ENCODE measurements at regions not wholly inside any gene's neighbourhood (a gene's known extent, or its start where the extent isn't known, plus 50 kb on each side); places are given as distances from the start of the nearest gene placed in this dataset.

DNA sequence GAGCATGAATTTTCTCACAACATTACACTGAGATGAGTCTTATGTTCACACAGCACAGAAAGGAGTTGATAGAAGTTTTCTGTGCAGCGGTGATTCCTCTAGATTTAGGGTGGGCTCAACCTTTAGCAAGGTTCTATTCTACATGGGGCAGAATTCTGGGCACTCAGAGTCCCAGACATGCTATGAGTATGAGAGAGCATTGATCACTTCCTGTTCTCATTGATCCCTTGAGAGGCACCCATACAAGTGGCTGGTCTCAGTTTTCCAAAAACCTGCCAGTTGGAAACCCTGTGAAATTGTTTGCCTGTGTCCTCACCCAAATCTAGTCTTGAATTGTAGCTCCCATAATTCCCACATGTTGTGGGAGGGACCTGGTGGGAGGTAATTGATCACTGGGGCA lies 112.5 kb upstream of the NR2F2 start:
- H3K4me3 ChIP-seq (ENCODE audit: low read depth, low read length), result no peak overlapping the region
- TF ChIP-seq, protein P1, sequence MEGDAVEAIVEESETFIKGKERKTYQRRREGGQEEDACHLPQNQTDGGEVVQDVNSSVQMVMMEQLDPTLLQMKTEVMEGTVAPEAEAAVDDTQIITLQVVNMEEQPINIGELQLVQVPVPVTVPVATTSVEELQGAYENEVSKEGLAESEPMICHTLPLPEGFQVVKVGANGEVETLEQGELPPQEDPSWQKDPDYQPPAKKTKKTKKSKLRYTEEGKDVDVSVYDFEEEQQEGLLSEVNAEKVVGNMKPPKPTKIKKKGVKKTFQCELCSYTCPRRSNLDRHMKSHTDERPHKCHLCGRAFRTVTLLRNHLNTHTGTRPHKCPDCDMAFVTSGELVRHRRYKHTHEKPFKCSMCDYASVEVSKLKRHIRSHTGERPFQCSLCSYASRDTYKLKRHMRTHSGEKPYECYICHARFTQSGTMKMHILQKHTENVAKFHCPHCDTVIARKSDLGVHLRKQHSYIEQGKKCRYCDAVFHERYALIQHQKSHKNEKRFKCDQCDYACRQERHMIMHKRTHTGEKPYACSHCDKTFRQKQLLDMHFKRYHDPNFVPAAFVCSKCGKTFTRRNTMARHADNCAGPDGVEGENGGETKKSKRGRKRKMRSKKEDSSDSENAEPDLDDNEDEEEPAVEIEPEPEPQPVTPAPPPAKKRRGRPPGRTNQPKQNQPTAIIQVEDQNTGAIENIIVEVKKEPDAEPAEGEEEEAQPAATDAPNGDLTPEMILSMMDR (IDR thresholded peaks at IDR 0.05; ENCODE audit: low read depth, low read length), result no peak

DNA sequence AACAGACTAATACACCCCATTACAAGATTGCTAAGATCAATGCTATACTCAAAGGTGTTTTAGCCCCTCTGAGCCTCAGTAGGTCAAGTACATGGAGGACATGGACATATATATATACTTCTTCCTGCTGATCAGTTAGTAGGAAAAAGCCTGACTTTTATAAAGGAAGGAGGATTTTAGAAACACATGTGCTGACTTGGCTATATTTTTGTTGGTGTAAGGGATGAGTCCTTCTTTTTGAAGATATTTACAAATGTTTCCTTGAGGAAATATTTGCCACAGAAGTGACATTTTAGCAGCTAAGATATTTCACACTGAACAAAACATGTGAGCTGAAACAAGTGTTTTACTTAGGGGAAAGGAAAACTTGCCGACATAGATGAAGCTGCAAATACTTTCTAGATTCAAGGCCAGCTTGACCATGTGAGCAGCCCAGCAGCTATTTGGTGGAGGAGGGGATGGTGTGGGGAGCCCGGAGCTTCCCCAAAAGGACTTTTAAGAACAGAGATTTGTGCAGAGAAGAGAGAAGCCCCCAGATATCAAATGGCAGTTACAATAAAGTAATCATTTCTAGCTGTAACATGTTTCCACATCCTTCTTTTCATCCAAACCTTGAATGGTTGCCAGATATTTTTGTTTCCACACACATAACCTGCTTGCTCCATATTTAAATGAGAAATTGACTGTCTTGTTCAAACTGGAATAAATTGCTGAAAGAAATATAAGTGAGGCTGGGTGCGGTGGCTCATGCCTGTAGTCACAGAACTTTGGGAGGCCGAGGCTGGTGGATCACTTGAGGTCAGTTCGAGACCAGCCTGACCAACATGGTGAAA lies 111.7 kb upstream of the NR2F2 start:
- no peak overlapping the region for H3K4me3 ChIP-seq (ENCODE audit: low read depth, low read length)
- TF ChIP-seq, protein P1 (IDR thresholded peaks at IDR 0.05; ENCODE audit: low read depth, low read length), result no peak

GRCh38 chr15:96219681-96220080 lies 110.8 kb upstream of the NR2F2 start:
- no peak overlapping the region for H3K4me3 ChIP-seq (ENCODE audit: low read depth, low read length)
- TF ChIP-seq, protein P1 (IDR thresholded peaks at IDR 0.05; ENCODE audit: low read depth, low read length), result no peak

GRCh38 chr15:96220657-96221056 lies 109.8 kb upstream of the NR2F2 start:
- no peak overlapping the region for H3K4me3 ChIP-seq (ENCODE audit: low read depth, low read length)
- TF ChIP-seq, protein P1 (IDR thresholded peaks at IDR 0.05; ENCODE audit: low read depth, low read length), result no peak

DNA sequence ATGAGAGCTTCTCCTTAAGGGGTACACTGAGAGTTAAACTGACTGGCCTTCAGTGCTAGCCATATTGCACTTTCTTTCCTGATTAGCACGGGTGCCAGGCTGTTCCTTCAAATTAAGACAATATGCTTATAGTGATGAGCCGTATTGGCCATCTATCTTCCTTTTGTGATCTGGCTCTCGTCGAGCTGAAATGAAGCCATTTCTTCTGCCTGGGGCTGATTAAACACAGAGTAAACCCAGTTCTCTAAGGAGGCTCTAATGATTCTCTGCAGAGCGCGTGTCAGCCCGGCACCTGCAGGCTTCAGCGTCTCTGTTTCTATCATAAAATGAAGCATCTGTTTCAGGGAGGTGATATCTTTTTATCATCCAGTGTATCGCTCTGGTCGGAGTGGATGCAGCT lies 107.5 kb upstream of the NR2F2 start:
- H3K4me3 ChIP-seq (ENCODE audit: low read depth, low read length), result no peak overlapping the region
- TF ChIP-seq, protein P1 (IDR thresholded peaks at IDR 0.05; ENCODE audit: low read depth, low read length), result no peak

GRCh38 chr15:96223939-96224338 lies 106.6 kb upstream of the NR2F2 start:
- TF ChIP-seq, protein P1 (IDR thresholded peaks at IDR 0.05; ENCODE audit: low read depth, low read length), result no peak
- H3K4me3 ChIP-seq (ENCODE audit: low read depth, low read length), result no peak overlapping the region

DNA sequence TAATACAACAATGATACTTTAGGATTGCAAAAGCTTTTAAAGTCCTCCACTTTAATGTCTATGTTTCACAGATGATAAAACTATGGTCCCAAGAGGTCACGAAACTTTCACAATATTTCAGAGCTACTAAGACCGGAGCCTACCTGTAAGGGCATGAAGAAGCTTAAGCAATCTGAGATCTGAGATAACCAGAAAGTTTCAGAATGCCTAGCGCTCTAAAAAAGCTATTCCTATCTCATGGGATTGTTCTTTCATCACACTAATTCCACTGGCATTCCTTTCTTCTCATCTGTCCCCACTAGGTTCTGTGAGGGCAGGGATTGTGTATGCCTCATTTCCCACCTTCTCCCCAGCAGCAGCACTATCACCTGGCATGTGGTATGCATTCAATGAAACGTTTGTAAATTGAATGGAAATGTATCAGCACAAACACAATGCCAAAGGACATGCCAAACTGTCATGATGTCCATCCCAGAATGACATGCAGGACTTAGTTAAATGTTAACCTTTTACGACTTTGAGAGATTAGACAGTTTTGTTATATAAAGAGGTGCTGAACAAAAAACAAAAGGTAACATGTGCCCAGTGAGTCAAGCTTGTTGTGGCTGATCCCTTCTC lies 104.7 kb upstream of the NR2F2 start:
- no peak overlapping the region for H3K4me3 ChIP-seq (ENCODE audit: low read depth, low read length)
- TF ChIP-seq, protein P1 (IDR thresholded peaks at IDR 0.05; ENCODE audit: low read depth, low read length), result no peak
